Fibroblast of villous mesenchyme (primary cell): ENCODE measurements at regions not wholly inside any gene's neighbourhood (a gene's known extent, or its start where the extent isn't known, plus 50 kb on each side); places are given as distances from the start of the nearest gene placed in this dataset.

Experiments
- DNase-seq: peaks from one replicate; pipeline ENCODE4 v3.0.0-alpha.2; 2010; ENCODE audit warnings: low read depth
- H3K4me3 ChIP-seq: 2 replicates; pipeline ENCODE4 v1.5.1; 2011; ENCODE audit warnings: low read depth, mild to moderate bottlenecking, low read length
- CTCF ChIP-seq: IDR thresholded peaks from 2 replicates; pipeline ENCODE4 v1.5.1; 2012; ENCODE audit warnings: low read depth, mild to moderate bottlenecking, low read length; ENCODE audit not compliant: insufficient read depth

- DNase-seq = no peak
- TF ChIP-seq CTCF = no peak
- H3K4me3 ChIP-seq = no peak overlapping the region
Measured at GRCh38 chr1:80924290-80924689, 876.4 kb upstream of the ADGRL2 start.

- H3K4me3 ChIP-seq = no peak overlapping the region
- TF ChIP-seq CTCF = no peak
- no peak for DNase-seq
Measured at GRCh38 chr1:80922906-80923305, 877.8 kb upstream of the ADGRL2 start.

GRCh38 chr1:80919426-80919825 lies 881.3 kb upstream of the ADGRL2 start:
- no peak overlapping the region for H3K4me3 ChIP-seq
- TF ChIP-seq CTCF = no peak
- no peak for DNase-seq

GRCh38 chr1:80918380-80918779 lies 882.4 kb upstream of the ADGRL2 start:
- H3K4me3 ChIP-seq = no peak overlapping the region
- peak; percentile 3 for DNase-seq
- no peak for TF ChIP-seq CTCF

- no peak for TF ChIP-seq CTCF
- no peak overlapping the region for H3K4me3 ChIP-seq
- no peak for DNase-seq
Measured at GRCh38 chr1:80917826-80918225, 882.9 kb upstream of the ADGRL2 start.

GRCh38 chr1:80917225-80917624 lies 883.5 kb upstream of the ADGRL2 start:
- no peak for DNase-seq
- no peak overlapping the region for H3K4me3 ChIP-seq
- TF ChIP-seq CTCF = no peak

GRCh38 chr1:80915491-80915890 lies 885.2 kb upstream of the ADGRL2 start:
- H3K4me3 ChIP-seq = no peak overlapping the region
- DNase-seq = no peak
- TF ChIP-seq CTCF = no peak
